KMS-11 (cell line): ENCODE measurements at regions not wholly inside any gene's neighbourhood (a gene's known extent, or its start where the extent isn't known, plus 50 kb on each side); places are given as distances from the start of the nearest gene placed in this dataset.

Experiments used
- H2AFZ ChIP-seq: fragments of 200-600 bp; sonication (generic); 2 replicates; pipeline ENCODE4 v1.6.1; 2016; ENCODE audit warnings: antibody characterized with exemption, mixed run types, low read depth
- H3K27ac ChIP-seq: fragments of 200-600 bp; sonication (generic); 2 replicates; pipeline ENCODE4 v1.6.1; 2016; ENCODE audit warnings: mild to moderate bottlenecking, mixed run types
- H3K27me3 ChIP-seq: fragments of 200-600 bp; sonication (generic); 2 replicates; pipeline ENCODE4 v1.6.1; 2017; ENCODE audit warnings: mild to moderate bottlenecking, low read depth, mixed run types, moderate library complexity; ENCODE audit not compliant: insufficient read depth
- H3K36me3 ChIP-seq: fragments of 200-600 bp; sonication (generic); 2 replicates; pipeline ENCODE4 v1.6.1; 2017; ENCODE audit warnings: mild to moderate bottlenecking, mixed run types; ENCODE audit not compliant: insufficient read depth
- H3K4me1 ChIP-seq: fragments of 200-600 bp; sonication (generic); 2 replicates; pipeline ENCODE4 v1.6.1; 2016; ENCODE audit warnings: mild to moderate bottlenecking, low read depth, mixed run types; ENCODE audit not compliant: poor library complexity, severe bottlenecking
- H3K4me2 ChIP-seq: fragments of 200-600 bp; sonication (generic); 2 replicates; pipeline ENCODE4 v1.7.0; 2016; ENCODE audit warnings: mild to moderate bottlenecking, mixed run types
- H3K4me3 ChIP-seq: fragments of 200-600 bp; sonication (generic); IDR thresholded peaks from 2 replicates; pipeline ENCODE4 v1.6.1; 2017; ENCODE audit warnings: low read depth, low read length, mixed read lengths; ENCODE audit not compliant: insufficient read depth
- H3K79me2 ChIP-seq: fragments of 200-600 bp; sonication (generic); 2 replicates; pipeline ENCODE4 v1.6.1; 2016; ENCODE audit warnings: low read depth, mixed run types; ENCODE audit not compliant: insufficient read depth
- H3K9ac ChIP-seq: fragments of 200-600 bp; sonication (generic); 2 replicates; pipeline ENCODE4 v1.6.1; 2016; ENCODE audit warnings: mild to moderate bottlenecking, mixed run types
- H4K20me1 ChIP-seq: fragments of 200-600 bp; sonication (generic); 2 replicates; pipeline ENCODE4 v1.6.1; 2016; ENCODE audit warnings: mild to moderate bottlenecking, mixed run types; ENCODE audit not compliant: insufficient read depth
- CTCF ChIP-seq: fragments of 200-600 bp; sonication (generic); conservative IDR thresholded peaks from 2 replicates; pipeline ENCODE4 v1.6.1; 2017; ENCODE audit warnings: low read depth, mild to moderate bottlenecking, antibody characterized with exemption, low read length, moderate library complexity, mixed read lengths

- Histone ChIP-seq H3K4me2 (no peak overlapping the region), H3K79me2 (no peaks in the 10 kb centered on the region), H3K27ac (no peak overlapping the region), H3K4me1 (no peaks in the 10 kb centered on the region), H3K36me3 (no peaks in the 10 kb centered on the region), H2AFZ (no peak overlapping the region), H3K4me3 (no peak overlapping the region), H4K20me1 (no peaks in the 10 kb centered on the region), H3K9ac (no peak overlapping the region), H3K27me3 (no peaks in the 10 kb centered on the region)
- TF ChIP-seq CTCF = no peak
Measured at GRCh38 chr7:41147606-41148485, 555.0 kb downstream of the INHBA start.

GRCh38 chr7:41146429-41146828, 556.5 kb downstream of the INHBA start:
- no peaks in the 10 kb centered on the region for H3K36me3 ChIP-seq
- no peak overlapping the region for H3K4me3 ChIP-seq
- H3K4me2 ChIP-seq = no peak overlapping the region
- no peaks in the 10 kb centered on the region for H3K79me2 ChIP-seq
- no peak overlapping the region for H3K27ac ChIP-seq
- no peaks in the 10 kb centered on the region for H3K4me1 ChIP-seq
- no peaks in the 10 kb centered on the region for H4K20me1 ChIP-seq
- no peak for TF ChIP-seq CTCF
- H3K9ac ChIP-seq = no peak overlapping the region
- H2AFZ ChIP-seq = no peak overlapping the region
- H3K27me3 ChIP-seq = no peaks in the 10 kb centered on the region

- no peaks in the 10 kb centered on the region for H3K79me2 ChIP-seq
- no peaks in the 10 kb centered on the region for H3K27me3 ChIP-seq
- no peak overlapping the region for H3K9ac ChIP-seq
- TF ChIP-seq CTCF = no peak
- H3K4me1 ChIP-seq = no peaks in the 10 kb centered on the region
- no peak overlapping the region for H3K27ac ChIP-seq
- no peak overlapping the region for H3K4me3 ChIP-seq
- no peak overlapping the region for H3K4me2 ChIP-seq
- no peaks in the 10 kb centered on the region for H4K20me1 ChIP-seq
- no peak overlapping the region for H2AFZ ChIP-seq
- no peaks in the 10 kb centered on the region for H3K36me3 ChIP-seq
Measured at GRCh38 chr7:41145656-41146055, 557.2 kb downstream of the INHBA start.

GRCh38 chr7:41142904-41143473, 559.9 kb downstream of the INHBA start:
- H2AFZ ChIP-seq = no peak overlapping the region
- no peaks in the 10 kb centered on the region for H3K36me3 ChIP-seq
- no peak overlapping the region for H3K4me2 ChIP-seq
- TF ChIP-seq CTCF = no peak
- no peaks in the 10 kb centered on the region for H3K79me2 ChIP-seq
- H3K4me1 ChIP-seq = no peaks in the 10 kb centered on the region
- no peak overlapping the region for H3K27ac ChIP-seq
- no peak overlapping the region for H3K9ac ChIP-seq
- H3K27me3 ChIP-seq = no peaks in the 10 kb centered on the region
- H4K20me1 ChIP-seq = no peaks in the 10 kb centered on the region
- H3K4me3 ChIP-seq = no peak overlapping the region
